Mesenchymal stem cell (in vitro differentiated cells and primary cell): ENCODE measurements at regions not wholly inside any gene's neighbourhood (a gene's known extent, or its start where the extent isn't known, plus 50 kb on each side); places are given as distances from the start of the nearest gene placed in this dataset.
"Not testable (repeated sequence)": the region's sequence is repeated elsewhere in the genome, so short reads cannot be mapped to it uniquely, and the experiment has no call there.

Source experiments
- DNase-seq: peaks from one replicate; pipeline ENCODE4 v3.0.0-alpha.2; 2013
- H2AFZ ChIP-seq: one replicate; pipeline ENCODE4 v1.6.1; 2013; ENCODE audit warnings: low read depth, mild to moderate bottlenecking, control low read depth, inconsistent platforms, low read length, moderate library complexity
- H2AK5ac ChIP-seq: 2 replicates; pipeline ENCODE4 v1.6.1; 2013; ENCODE audit warnings: low read length, moderate library complexity, mild to moderate bottlenecking, inconsistent platforms; ENCODE audit not compliant: severe bottlenecking
- H2BK120ac ChIP-seq: one replicate; pipeline ENCODE4 v1.6.1; 2013; ENCODE audit warnings: low read depth, mild to moderate bottlenecking, inconsistent platforms, low read length, moderate library complexity
- H2BK12ac ChIP-seq, 2 experiments: one replicate each; pipeline ENCODE4 v1.6.1; 2013; ENCODE audit warnings: inconsistent platforms in 2 of 2, low read length in 2 of 2, mild to moderate bottlenecking in 2 of 2, moderate library complexity in 2 of 2, control low read depth in 1 of 2
- H2BK15ac ChIP-seq: one replicate; pipeline ENCODE4 v1.6.1; 2013; ENCODE audit warnings: mild to moderate bottlenecking, low read depth, inconsistent platforms; ENCODE audit not compliant: poor library complexity, severe bottlenecking
- H2BK5ac ChIP-seq: 2 replicates; pipeline ENCODE4 v1.6.1; 2013; ENCODE audit warnings: low read depth, mild to moderate bottlenecking, low read length, control low read depth, inconsistent platforms; ENCODE audit not compliant: poor library complexity, severe bottlenecking
- H3K14ac ChIP-seq, 2 experiments: one replicate each; pipeline ENCODE4 v1.6.1; 2013; ENCODE audit warnings: inconsistent platforms in 2 of 2, low read length in 2 of 2, control low read depth in 1 of 2, mild to moderate bottlenecking in 1 of 2, moderate library complexity in 1 of 2
- H3K18ac ChIP-seq, 2 experiments: one replicate each; pipeline ENCODE4 v1.6.1; 2013; ENCODE audit warnings: inconsistent platforms in 2 of 2, low read length in 2 of 2, control low read depth in 1 of 2, low read depth in 1 of 2, mild to moderate bottlenecking in 1 of 2
- H3K23ac ChIP-seq, 2 experiments: one replicate each; pipeline ENCODE4 v1.6.1; 2013; ENCODE audit warnings: inconsistent platforms in 2 of 2, low read length in 2 of 2, mild to moderate bottlenecking in 2 of 2, moderate library complexity in 2 of 2, control low read depth in 1 of 2
- H3K27ac ChIP-seq: 2 replicates; pipeline ENCODE4 v1.5.1; 2013; ENCODE audit warnings: mild to moderate bottlenecking, moderate library complexity, low read length, control low read depth, inconsistent platforms; ENCODE audit not compliant: poor library complexity, severe bottlenecking
- H3K27me3 ChIP-seq, 2 experiments: 2 replicates each; pipeline versions ENCODE4 v1.6.1 to v1.7.0; 2013; ENCODE audit warnings: low read length in 2 of 2, mild to moderate bottlenecking in 2 of 2, moderate library complexity in 2 of 2, control low read depth in 1 of 2, inconsistent platforms in 1 of 2; ENCODE audit not compliant: control insufficient read depth in 1 of 2, insufficient read depth in 1 of 2
- H3K36me3 ChIP-seq, 2 experiments: 2 replicates each; pipeline versions ENCODE4 v1.6.1 to v1.7.0; 2013; ENCODE audit warnings: low read length in 2 of 2, control low read depth in 1 of 2, inconsistent platforms in 1 of 2, low read depth in 1 of 2, mild to moderate bottlenecking in 1 of 2; ENCODE audit not compliant: insufficient read depth in 2 of 2, control insufficient read depth in 1 of 2
- H3K4ac ChIP-seq, 2 experiments: one replicate each; pipeline ENCODE4 v1.6.1; 2013; ENCODE audit warnings: inconsistent platforms in 2 of 2, low read length in 2 of 2, mild to moderate bottlenecking in 2 of 2, moderate library complexity in 2 of 2, control low read depth in 1 of 2, low read depth in 1 of 2
- H3K4me1 ChIP-seq: 2 replicates; pipeline ENCODE4 v1.6.1; 2013; ENCODE audit warnings: low read depth, low read length, control low read depth; ENCODE audit not compliant: control insufficient read depth, insufficient read depth
- H3K4me2 ChIP-seq: 2 replicates; pipeline ENCODE4 v1.6.1; 2013; ENCODE audit warnings: low read length, mild to moderate bottlenecking, inconsistent platforms; ENCODE audit not compliant: poor library complexity, severe bottlenecking
- H3K4me3 ChIP-seq, 2 experiments: 2 replicates each; pipeline versions ENCODE4 v1.5.1 to v1.7.0; 2013; ENCODE audit warnings: low read length in 2 of 2, mild to moderate bottlenecking in 2 of 2, control low read depth in 1 of 2, low read depth in 1 of 2; ENCODE audit not compliant: insufficient read depth in 1 of 2
- H3K79me1 ChIP-seq: replicated peaks from 2 replicates; pipeline ENCODE4 v1.6.1; 2013; ENCODE audit warnings: mild to moderate bottlenecking, control low read depth, low read length, inconsistent platforms; ENCODE audit not compliant: poor library complexity, severe bottlenecking
- H3K9ac ChIP-seq: 2 replicates; pipeline ENCODE4 v1.7.0; 2013; ENCODE audit warnings: mild to moderate bottlenecking, low read length, moderate library complexity
- H3K9me3 ChIP-seq: 2 replicates; pipeline ENCODE4 v1.7.0; 2013; ENCODE audit warnings: mild to moderate bottlenecking, low read length; ENCODE audit not compliant: control insufficient read depth
- H4K8ac ChIP-seq: one replicate; pipeline ENCODE4 v1.6.1; 2013; ENCODE audit warnings: inconsistent platforms, mild to moderate bottlenecking, low read length, moderate library complexity
- H4K91ac ChIP-seq: one replicate; pipeline ENCODE4 v1.6.1; 2013; ENCODE audit warnings: mild to moderate bottlenecking, low read length, inconsistent platforms
- WGBS: methylation state at CpG from one replicate; pipeline ENCODE4 v1.1.7; 2013; ENCODE audit warnings: mixed read lengths; 5-methylcytosine and 5-hydroxymethylcytosine counted together

DNA sequence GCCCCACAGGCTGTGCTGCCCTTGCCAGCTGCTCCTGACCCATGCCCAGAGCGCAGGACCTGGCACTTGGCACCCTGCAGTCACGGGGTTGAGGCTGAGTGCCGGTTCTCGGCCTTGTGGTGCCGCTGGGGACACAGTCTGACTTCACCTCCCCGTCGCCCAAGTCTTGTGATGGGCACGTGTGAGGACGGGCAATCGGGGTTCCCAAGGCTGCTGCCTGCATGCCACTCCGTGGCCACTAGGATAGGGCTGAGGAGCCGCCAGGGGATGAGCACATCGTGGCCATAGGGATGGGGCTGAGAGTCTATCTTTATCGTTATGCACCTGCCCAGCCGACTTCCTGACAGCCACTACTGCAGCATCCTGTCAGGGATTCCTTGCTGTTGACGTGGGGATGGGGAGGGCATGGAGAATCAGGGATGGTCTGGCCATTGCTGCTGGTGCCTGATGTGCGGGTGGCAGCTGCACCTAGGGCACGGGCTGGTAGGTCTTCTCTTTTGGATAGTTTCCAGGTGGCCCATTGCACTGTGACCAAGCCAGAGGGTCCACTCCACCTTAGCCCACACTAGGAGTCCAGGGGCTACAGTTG, 243.5 kb downstream of the FOXD4L6 start:
- not testable (repeated sequence) for H3K9ac ChIP-seq

DNA sequence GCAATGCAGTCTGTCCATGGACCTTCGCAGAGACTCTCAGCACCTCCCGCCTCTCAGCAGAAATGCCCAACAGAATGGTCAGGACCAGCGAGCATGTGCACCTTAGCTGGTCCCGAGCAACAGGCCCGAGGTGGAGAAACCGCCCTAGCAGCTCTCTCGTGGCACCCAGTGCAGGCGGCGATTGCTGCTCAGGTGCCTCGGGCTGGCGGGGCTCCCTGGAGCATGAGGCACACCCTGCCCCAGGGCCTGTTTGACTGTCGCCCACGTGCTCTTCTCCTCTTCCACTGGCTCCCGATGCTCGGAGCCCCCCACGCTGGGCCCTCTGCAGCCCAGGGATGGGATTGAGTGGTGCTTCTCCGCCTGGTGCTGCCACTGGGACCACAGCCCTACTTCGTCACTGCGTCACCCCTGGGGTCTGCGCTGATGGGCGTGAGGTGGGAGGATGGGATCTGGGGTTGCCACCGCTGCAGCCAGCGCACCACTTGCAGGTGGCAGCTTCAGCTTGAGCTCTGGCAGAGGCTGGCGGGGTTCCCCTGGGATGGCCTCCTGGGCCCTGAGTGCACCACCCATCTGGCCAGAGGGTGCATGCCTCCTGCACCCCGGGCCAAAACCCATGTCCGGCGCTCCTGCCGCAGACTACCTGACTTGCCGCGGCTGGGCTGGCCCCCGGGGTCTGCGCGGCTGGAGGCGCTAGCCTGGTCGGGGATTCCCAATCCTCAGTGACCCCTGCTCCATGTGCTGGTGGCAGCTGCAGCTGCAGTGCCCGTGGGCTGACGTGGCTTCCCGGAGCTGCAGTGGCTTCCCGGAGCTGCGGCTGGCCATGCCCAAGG, 244.2 kb downstream of the FOXD4L6 start:
- H3K9ac ChIP-seq: no peak overlapping the region
- no peaks in the 10 kb centered on the region for H3K27me3 ChIP-seq
- no peak overlapping the region for H2BK15ac ChIP-seq
- H2BK12ac ChIP-seq: no peak overlapping the region
- H3K14ac ChIP-seq: no peak overlapping the region
- no peaks in the 10 kb centered on the region for H3K36me3 ChIP-seq
- H3K79me1 ChIP-seq: no peaks in the 10 kb centered on the region
- no peak overlapping the region for H2BK120ac ChIP-seq
- no peak overlapping the region for H4K8ac ChIP-seq
- DNase-seq: no peak
- no peak overlapping the region for H3K27ac ChIP-seq
- H2AK5ac ChIP-seq: no peak overlapping the region
- H3K18ac ChIP-seq: no peak overlapping the region
- no peak overlapping the region for H4K91ac ChIP-seq
- no peak overlapping the region for H3K4me3 ChIP-seq
- 88% methylated on average over 40 of the region's 40 CpGs for WGBS
- H3K4me2 ChIP-seq: no peak overlapping the region
- no peaks in the 10 kb centered on the region for H3K4me1 ChIP-seq
- H3K9me3 ChIP-seq: peaks cover 87% of the 10 kb centered on the region
- H2AFZ ChIP-seq: no peak overlapping the region
- H3K4ac ChIP-seq: no peak overlapping the region
- no peak overlapping the region for H3K23ac ChIP-seq
- H2BK5ac ChIP-seq: no peak overlapping the region

More for the DNA sequence above, 243.5 kb downstream of the FOXD4L6 start:
- not testable (repeated sequence) for H3K4me3 ChIP-seq, H2BK120ac ChIP-seq, H3K4me1 ChIP-seq, H3K27ac ChIP-seq, H3K18ac ChIP-seq, H3K79me1 ChIP-seq, H3K36me3 ChIP-seq, H2AK5ac ChIP-seq, H3K14ac ChIP-seq, H2BK15ac ChIP-seq, DNase-seq, H4K91ac ChIP-seq, H3K4ac ChIP-seq, H3K27me3 ChIP-seq, H2BK12ac ChIP-seq, H2AFZ ChIP-seq, H3K4me2 ChIP-seq, H3K23ac ChIP-seq, H2BK5ac ChIP-seq, H4K8ac ChIP-seq
- WGBS: 75% methylated on average over 18 of the region's 18 CpGs
- H3K9me3 ChIP-seq: peaks cover 89% of the 10 kb centered on the region

GRCh38 chr9:40883423-40884071, 244.9 kb downstream of the FOXD4L6 start:
- H3K4me1 ChIP-seq, H2BK5ac ChIP-seq, H2BK120ac ChIP-seq, H4K8ac ChIP-seq, H3K14ac ChIP-seq, H4K91ac ChIP-seq, H3K4me2 ChIP-seq, H3K27me3 ChIP-seq, H3K4me3 ChIP-seq, H3K36me3 ChIP-seq, H3K9ac ChIP-seq, H2AK5ac ChIP-seq, H3K27ac ChIP-seq, H3K23ac ChIP-seq, H3K18ac ChIP-seq, H2AFZ ChIP-seq, DNase-seq, H3K79me1 ChIP-seq, H2BK12ac ChIP-seq, H2BK15ac ChIP-seq, H3K4ac ChIP-seq: not testable (repeated sequence)
- WGBS: 90% methylated on average over 19 of the region's 20 CpGs
- peaks cover 80% of the 10 kb centered on the region for H3K9me3 ChIP-seq

- H2BK12ac ChIP-seq, H3K27me3 ChIP-seq, H3K18ac ChIP-seq, H3K4me2 ChIP-seq, H4K91ac ChIP-seq, H3K23ac ChIP-seq, H3K4me1 ChIP-seq, H2AFZ ChIP-seq, H3K14ac ChIP-seq, H2BK15ac ChIP-seq, DNase-seq, H4K8ac ChIP-seq, H3K9ac ChIP-seq, H3K36me3 ChIP-seq, H2AK5ac ChIP-seq, H3K27ac ChIP-seq, H2BK120ac ChIP-seq, H3K4ac ChIP-seq, H3K4me3 ChIP-seq, H3K79me1 ChIP-seq, H2BK5ac ChIP-seq: not testable (repeated sequence)
- WGBS: 69% methylated on average over 13 of the region's 13 CpGs
- H3K9me3 ChIP-seq: peaks cover 49% of the 10 kb centered on the region
These were observed 254.7 kb downstream of the FOXD4L6 start for GRCh38 chr9:40873753-40874295.
